GM23338 (cell line): ENCODE measurements at regions not wholly inside any gene's neighbourhood (a gene's known extent, or its start where the extent isn't known, plus 50 kb on each side); places are given as distances from the start of the nearest gene placed in this dataset.

Experiments
- ATAC-seq: fragments of 200-7000 bp; cut with Tn5 transposase; 3 replicates; pipeline ENCODE4 v1.9.1; 2020
- DNase-seq: peaks from one replicate; pipeline ENCODE4 v3.0.0-alpha.2; 2015; ENCODE audit warnings: low spot score
- H2AFZ ChIP-seq: fragments of 200-600 bp; sonication (generic); 2 replicates; pipeline ENCODE4 v1.8.0; 2016; ENCODE audit warnings: antibody characterized with exemption, mild to moderate bottlenecking, moderate library complexity
- H3F3A ChIP-seq: fragments of 200-600 bp; sonication (generic); replicated peaks from 2 replicates; pipeline ENCODE4 v1.8.0; 2017; ENCODE audit warnings: antibody characterized with exemption, mixed run types, low read depth
- H3K27ac ChIP-seq: fragments of 200-600 bp; sonication (generic); 2 replicates; pipeline ENCODE4 v1.6.1; 2016; ENCODE audit warnings: low read depth
- H3K27me3 ChIP-seq: fragments of 200-600 bp; sonication (generic); 2 replicates; pipeline ENCODE4 v1.8.0; 2016; ENCODE audit warnings: mild to moderate bottlenecking, mixed run types, moderate library complexity; ENCODE audit not compliant: insufficient read depth
- H3K36me3 ChIP-seq: fragments of 200-600 bp; sonication (generic); 2 replicates; pipeline ENCODE4 v1.8.0; 2016; ENCODE audit warnings: mild to moderate bottlenecking; ENCODE audit not compliant: insufficient read depth
- H3K4me1 ChIP-seq: fragments of 200-600 bp; sonication (generic); 2 replicates; pipeline ENCODE4 v1.8.0; 2016; ENCODE audit warnings: mild to moderate bottlenecking, moderate library complexity; ENCODE audit not compliant: insufficient read depth
- H3K4me2 ChIP-seq: fragments of 200-600 bp; sonication (generic); 2 replicates; pipeline ENCODE4 v1.7.1; 2017; ENCODE audit warnings: mixed run types
- H3K4me3 ChIP-seq: fragments of 200-600 bp; sonication (generic); 2 replicates; pipeline ENCODE4 v1.6.1; 2016; ENCODE audit warnings: mixed run types
- H3K79me2 ChIP-seq: fragments of 200-600 bp; sonication (generic); replicated peaks from 2 replicates; pipeline ENCODE4 v1.8.0; 2017; ENCODE audit warnings: mild to moderate bottlenecking; ENCODE audit not compliant: insufficient read depth
- H3K9me2 ChIP-seq: fragments of 200-600 bp; sonication (generic); 2 replicates; pipeline ENCODE4 v1.8.0; 2017; ENCODE audit not compliant: insufficient read depth
- H4K20me1 ChIP-seq: fragments of 200-600 bp; sonication (generic); replicated peaks from 2 replicates; pipeline ENCODE4 v1.8.0; 2017; ENCODE audit warnings: mild to moderate bottlenecking; ENCODE audit not compliant: insufficient read depth
- H3K27ac Mint-ChIP-seq: 2 replicates; pipeline ENCODE4 v1.8.0; 2020; ENCODE audit warnings: inconsistent platforms, mild to moderate bottlenecking, moderate library complexity, mixed read lengths
- H3K27me3 Mint-ChIP-seq: 3 replicates; pipeline ENCODE4 v1.8.0; 2022; ENCODE audit warnings: low read depth, mild to moderate bottlenecking, moderate library complexity, mixed read lengths, inconsistent platforms; ENCODE audit not compliant: insufficient read depth, poor library complexity
- H3K36me3 Mint-ChIP-seq: 3 replicates; pipeline ENCODE4 v1.8.0; 2021; ENCODE audit warnings: low read depth, mild to moderate bottlenecking, inconsistent platforms, moderate library complexity, mixed read lengths
- H3K4me1 Mint-ChIP-seq: 3 replicates; pipeline ENCODE4 v1.8.0; 2020; ENCODE audit warnings: mild to moderate bottlenecking, inconsistent platforms, mixed read lengths
- H3K4me3 Mint-ChIP-seq: 3 replicates; pipeline ENCODE4 v1.8.0; 2021; ENCODE audit warnings: moderate library complexity, mild to moderate bottlenecking, inconsistent platforms, mixed read lengths
- H3K9me3 Mint-ChIP-seq: 3 replicates; pipeline ENCODE4 v1.8.0; 2020; ENCODE audit warnings: moderate library complexity, mild to moderate bottlenecking, inconsistent platforms, mixed read lengths
- ETS1 ChIP-seq: IDR thresholded peaks from 2 replicates; pipeline ENCODE4 v1.6.1; 2016; ENCODE audit warnings: antibody characterized with exemption
- EZH2 ChIP-seq: fragments of 200-600 bp; sonication (generic); IDR thresholded peaks from one replicate; pipeline ENCODE4 v1.8.0; 2017; ENCODE audit warnings: antibody characterized with exemption, mild to moderate bottlenecking, low read depth; ENCODE audit not compliant: unreplicated experiment
- REST ChIP-seq: IDR thresholded peaks from one replicate; pipeline ENCODE4 v1.6.1; 2018; ENCODE audit warnings: antibody characterized with exemption; ENCODE audit not compliant: unreplicated experiment
- STAT1 ChIP-seq: IDR thresholded peaks from one replicate; pipeline ENCODE4 v1.6.1; 2016; ENCODE audit warnings: antibody characterized with exemption; ENCODE audit not compliant: unreplicated experiment
- ZNF462 ChIP-seq: fragments of 250-450 bp; sonication (Bioruptor Pico); IDR thresholded peaks from 2 replicates; pipeline ENCODE4 v1.5.0; 2020; ENCODE audit warnings: mild to moderate bottlenecking, moderate library complexity
- TF ChIP-seq, protein P1 (sequence below), 2 experiments: fragments of 200-600 bp in 1 of 2; sonication (generic) in 1 of 2; conservative IDR thresholded peaks; 2 replicates each; pipeline versions ENCODE4 v1.5.1 to v1.6.1; 2016 to 2017; ENCODE audit warnings: antibody characterized with exemption in 2 of 2, low read depth in 2 of 2, mild to moderate bottlenecking in 2 of 2, moderate library complexity in 1 of 2

GRCh38 chr4:149158817-149159216 lies 656.8 kb downstream of the IQCM start (continued):
- no peak for TF ChIP-seq ETS1
- TF ChIP-seq STAT1: no peak
- TF ChIP-seq, protein P1, sequence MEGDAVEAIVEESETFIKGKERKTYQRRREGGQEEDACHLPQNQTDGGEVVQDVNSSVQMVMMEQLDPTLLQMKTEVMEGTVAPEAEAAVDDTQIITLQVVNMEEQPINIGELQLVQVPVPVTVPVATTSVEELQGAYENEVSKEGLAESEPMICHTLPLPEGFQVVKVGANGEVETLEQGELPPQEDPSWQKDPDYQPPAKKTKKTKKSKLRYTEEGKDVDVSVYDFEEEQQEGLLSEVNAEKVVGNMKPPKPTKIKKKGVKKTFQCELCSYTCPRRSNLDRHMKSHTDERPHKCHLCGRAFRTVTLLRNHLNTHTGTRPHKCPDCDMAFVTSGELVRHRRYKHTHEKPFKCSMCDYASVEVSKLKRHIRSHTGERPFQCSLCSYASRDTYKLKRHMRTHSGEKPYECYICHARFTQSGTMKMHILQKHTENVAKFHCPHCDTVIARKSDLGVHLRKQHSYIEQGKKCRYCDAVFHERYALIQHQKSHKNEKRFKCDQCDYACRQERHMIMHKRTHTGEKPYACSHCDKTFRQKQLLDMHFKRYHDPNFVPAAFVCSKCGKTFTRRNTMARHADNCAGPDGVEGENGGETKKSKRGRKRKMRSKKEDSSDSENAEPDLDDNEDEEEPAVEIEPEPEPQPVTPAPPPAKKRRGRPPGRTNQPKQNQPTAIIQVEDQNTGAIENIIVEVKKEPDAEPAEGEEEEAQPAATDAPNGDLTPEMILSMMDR (conservative IDR thresholded peaks at IDR 0.05; ENCODE audit: low read depth in 2 of 2): no peak
- TF ChIP-seq EZH2: no peak
- no peak for TF ChIP-seq REST

DNA sequence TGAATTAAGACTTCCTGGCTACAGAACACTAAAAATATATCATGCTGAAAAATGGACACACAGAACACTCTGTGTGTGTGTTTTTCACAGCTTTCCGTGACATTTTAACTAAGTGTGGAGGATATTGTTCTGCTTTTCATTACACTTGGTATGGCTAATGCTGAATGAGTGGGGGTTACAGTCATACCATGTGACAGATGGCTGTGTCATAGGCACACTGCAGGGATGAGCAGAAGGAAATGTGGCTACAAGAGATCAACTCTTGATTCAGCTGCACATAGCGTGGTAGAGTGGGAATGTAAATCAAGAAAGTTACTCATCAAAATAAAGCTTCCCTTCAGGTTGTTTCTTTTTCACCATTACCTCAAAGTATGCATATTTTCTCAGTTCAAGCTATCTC lies 669.8 kb downstream of the IQCM start:
- Histone ChIP-seq H3K4me3 (no peak overlapping the region), H4K20me1 (no peaks in the 10 kb centered on the region), H3F3A (no peaks in the 10 kb centered on the region), H3K4me1 (no peaks in the 10 kb centered on the region; the same call in 1 of the 2 replicates), H3K36me3 (no peaks in the 10 kb centered on the region), H3K27ac (no peak overlapping the region), H3K79me2 (no peaks in the 10 kb centered on the region), H2AFZ (no peak overlapping the region), H3K27me3 (no peaks in the 10 kb centered on the region), H3K9me2 (no peaks in the 10 kb centered on the region), H3K4me2 (no peak overlapping the region)
- Mint-ChIP-seq H3K4me3 (no peak overlapping the region), H3K36me3 (no peaks in the 10 kb centered on the region), H3K4me1 (no peaks in the 10 kb centered on the region; the same call in 2 of the 3 replicates), H3K9me3 (no peaks in the 10 kb centered on the region), H3K27ac (no peak overlapping the region), H3K27me3 (no peaks in the 10 kb centered on the region)
- no peak for ATAC-seq
- DNase-seq: no peak
- TF ChIP-seq, protein P1 (conservative IDR thresholded peaks at IDR 0.05; ENCODE audit: low read depth in 2 of 2): no peak
- TF ChIP-seq ETS1 (no peak), ZNF462 (CRISPR knock-in tag) (no peak)
